ENCODE measurements at regions not wholly inside any gene's neighbourhood (a gene's known extent, or its start where the extent isn't known, plus 50 kb on each side); places are given as distances from the start of the nearest gene placed in this dataset.

DNA sequence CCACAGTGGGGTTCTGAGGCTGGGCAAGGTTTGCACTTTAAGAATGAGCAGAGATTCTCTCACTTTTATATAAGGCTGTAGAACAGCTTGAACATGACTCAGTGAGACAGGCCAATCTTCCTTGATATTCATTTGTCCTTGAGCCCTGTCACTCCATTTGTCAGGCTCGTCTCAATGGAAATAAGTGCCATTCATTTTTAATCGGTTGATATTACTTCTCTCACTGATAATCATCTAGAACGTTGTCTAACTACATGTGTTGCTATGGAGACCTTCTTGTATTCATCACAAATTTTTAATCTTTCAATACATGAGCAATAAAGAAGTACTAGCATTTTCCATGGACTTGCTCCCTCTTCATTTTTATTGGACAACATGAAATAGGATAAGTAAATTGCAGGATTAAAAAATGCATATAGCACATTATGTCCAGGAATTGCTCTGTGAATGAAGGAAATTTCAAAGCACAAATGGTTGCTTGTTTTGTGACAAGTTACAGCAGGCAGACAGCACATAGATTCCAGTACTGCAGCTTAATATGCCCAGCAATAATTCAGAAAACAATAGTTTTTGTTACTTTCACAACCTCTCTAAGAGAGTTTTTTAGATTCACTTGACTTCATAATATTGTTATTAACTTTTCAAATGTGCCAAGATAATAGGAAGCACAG, 1178.4 kb upstream of the ATXN8OS start:
- Histone ChIP-seq H3K9me3 (no peaks in the 10 kb centered on the region), H3K27me3 (no peaks in the 10 kb centered on the region), H3K36me3 (ENCODE audit: low read depth, missing control alignments) (no peaks in the 10 kb centered on the region), H3K4me1 (no peaks in the 10 kb centered on the region), H3K4me3 (no peak overlapping the region), H3K27ac (no peak overlapping the region)
- 41 to 52% methylated on average over 3 of the region's 3 CpGs for WGBS, 2 donors
- no peak for TF ChIP-seq POLR2A (IDR thresholded peaks at IDR 0.05)
- TF ChIP-seq, protein P1, sequence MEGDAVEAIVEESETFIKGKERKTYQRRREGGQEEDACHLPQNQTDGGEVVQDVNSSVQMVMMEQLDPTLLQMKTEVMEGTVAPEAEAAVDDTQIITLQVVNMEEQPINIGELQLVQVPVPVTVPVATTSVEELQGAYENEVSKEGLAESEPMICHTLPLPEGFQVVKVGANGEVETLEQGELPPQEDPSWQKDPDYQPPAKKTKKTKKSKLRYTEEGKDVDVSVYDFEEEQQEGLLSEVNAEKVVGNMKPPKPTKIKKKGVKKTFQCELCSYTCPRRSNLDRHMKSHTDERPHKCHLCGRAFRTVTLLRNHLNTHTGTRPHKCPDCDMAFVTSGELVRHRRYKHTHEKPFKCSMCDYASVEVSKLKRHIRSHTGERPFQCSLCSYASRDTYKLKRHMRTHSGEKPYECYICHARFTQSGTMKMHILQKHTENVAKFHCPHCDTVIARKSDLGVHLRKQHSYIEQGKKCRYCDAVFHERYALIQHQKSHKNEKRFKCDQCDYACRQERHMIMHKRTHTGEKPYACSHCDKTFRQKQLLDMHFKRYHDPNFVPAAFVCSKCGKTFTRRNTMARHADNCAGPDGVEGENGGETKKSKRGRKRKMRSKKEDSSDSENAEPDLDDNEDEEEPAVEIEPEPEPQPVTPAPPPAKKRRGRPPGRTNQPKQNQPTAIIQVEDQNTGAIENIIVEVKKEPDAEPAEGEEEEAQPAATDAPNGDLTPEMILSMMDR (IDR thresholded peaks at IDR 0.05): no peak
- intact Hi-C loops (cut with DNase I; ENCODE audit: low total_unique reads): no loop called here
- no peak for DNase-seq

DNA sequence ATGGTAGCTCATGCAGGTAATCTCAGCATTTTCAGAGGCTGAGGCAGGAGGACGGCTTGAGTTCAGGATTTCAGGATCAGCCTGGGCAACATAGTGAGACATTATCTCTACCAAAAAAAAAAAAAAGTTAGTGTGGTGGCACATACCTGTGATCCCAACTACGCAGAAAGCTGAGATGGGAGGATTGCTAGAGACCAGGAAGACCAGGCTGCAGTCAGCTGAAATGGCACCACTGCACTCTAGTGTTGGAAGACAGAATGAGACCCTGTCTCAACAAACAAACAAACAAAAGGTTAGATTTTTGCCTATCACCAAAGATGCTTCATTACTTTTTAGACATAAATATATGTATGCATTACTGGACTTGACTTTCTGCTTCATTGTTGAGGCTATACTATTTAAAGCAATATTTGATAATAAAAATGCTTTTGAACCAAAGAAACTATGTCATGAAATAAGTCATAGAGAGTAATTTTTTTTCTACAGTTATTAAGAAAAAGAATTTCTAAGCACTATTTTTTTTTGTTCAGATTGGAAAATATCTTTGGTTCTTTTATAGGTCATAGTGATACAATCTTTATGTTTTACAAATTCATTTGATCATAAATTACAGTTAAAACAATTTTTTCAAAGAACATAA, 1180.1 kb upstream of the ATXN8OS start:
- 41 to 46% methylated on average over 2 of the region's 2 CpGs for WGBS, 2 donors
- H3K4me1 ChIP-seq: no peaks in the 10 kb centered on the region
- no peak overlapping the region for H3K4me3 ChIP-seq
- TF ChIP-seq, protein P1 (IDR thresholded peaks at IDR 0.05): peak in 1 of 3 experiments; percentile 50
- no peak for TF ChIP-seq POLR2A (IDR thresholded peaks at IDR 0.05)
- peak; percentile 60 for DNase-seq
- no peak overlapping the region for H3K27ac ChIP-seq
- H3K36me3 ChIP-seq (ENCODE audit: low read depth, missing control alignments): no peaks in the 10 kb centered on the region
- H3K27me3 ChIP-seq: no peaks in the 10 kb centered on the region
- no peaks in the 10 kb centered on the region for H3K9me3 ChIP-seq
- intact Hi-C loops (cut with DNase I; ENCODE audit: low total_unique reads): no loop called here

DNA sequence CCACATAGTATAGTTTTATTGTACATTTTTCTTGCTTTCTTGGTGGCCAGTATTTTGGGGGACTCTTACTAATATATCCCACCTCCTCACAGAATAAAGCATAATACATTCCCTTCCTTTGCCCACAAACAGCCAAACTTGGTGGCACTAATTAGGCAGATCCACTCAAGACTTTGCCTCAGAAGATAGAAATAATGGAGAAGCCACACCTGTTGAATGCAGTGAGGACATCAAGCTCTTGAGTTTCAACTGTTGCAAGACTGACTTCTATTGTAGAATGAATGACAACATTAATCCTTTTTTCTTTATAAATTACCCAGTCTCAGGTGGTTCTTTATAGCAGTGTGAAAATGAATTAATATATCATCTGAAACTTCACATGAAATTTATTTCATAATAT, 1183.6 kb upstream of the ATXN8OS start:
- Histone ChIP-seq H3K36me3 (ENCODE audit: low read depth, missing control alignments) (no peaks in the 10 kb centered on the region), H3K27me3 (no peaks in the 10 kb centered on the region), H3K27ac (no peak overlapping the region), H3K9me3 (no peaks in the 10 kb centered on the region), H3K4me1 (no peaks in the 10 kb centered on the region), H3K4me3 (no peak overlapping the region)
- TF ChIP-seq, protein P1 (IDR thresholded peaks at IDR 0.05): no peak
- TF ChIP-seq POLR2A (IDR thresholded peaks at IDR 0.05): no peak
- no peak for DNase-seq
- intact Hi-C loops (cut with DNase I; ENCODE audit: low total_unique reads): no loop called here

DNA sequence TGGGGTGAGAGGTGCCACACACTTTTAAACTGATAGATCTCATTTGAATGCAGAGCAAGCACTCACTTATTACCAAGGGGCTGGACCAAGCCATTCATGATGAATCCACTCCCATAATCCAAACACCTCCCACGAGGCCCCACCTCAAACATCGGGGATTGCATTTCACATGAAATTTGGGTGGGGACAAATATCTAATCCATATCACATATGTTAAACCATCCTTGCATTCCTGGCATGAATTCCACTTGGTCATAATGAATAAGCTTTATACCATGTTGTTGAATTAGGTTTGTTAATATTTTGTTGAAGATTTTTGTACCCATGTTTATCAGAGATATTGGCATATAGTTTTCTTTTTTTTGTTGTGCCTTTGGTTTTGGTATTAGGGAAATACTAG, 1198.7 kb upstream of the ATXN8OS start:
- DNase-seq: no peak
- no peaks in the 10 kb centered on the region for H3K36me3 ChIP-seq (ENCODE audit: low read depth, missing control alignments)
- intact Hi-C loops (cut with DNase I; ENCODE audit: low total_unique reads): no loop called here
- no peaks in the 10 kb centered on the region for H3K9me3 ChIP-seq
- no peak overlapping the region for H3K4me3 ChIP-seq
- H3K27ac ChIP-seq: no peak overlapping the region
- no peaks in the 10 kb centered on the region for H3K4me1 ChIP-seq
- 68 to 84% methylated on average over 2 of the region's 2 CpGs for WGBS, 2 donors
- no peaks in the 10 kb centered on the region for H3K27me3 ChIP-seq
- TF ChIP-seq POLR2A (IDR thresholded peaks at IDR 0.05): no peak
- TF ChIP-seq, protein P1 (IDR thresholded peaks at IDR 0.05): no peak

DNA sequence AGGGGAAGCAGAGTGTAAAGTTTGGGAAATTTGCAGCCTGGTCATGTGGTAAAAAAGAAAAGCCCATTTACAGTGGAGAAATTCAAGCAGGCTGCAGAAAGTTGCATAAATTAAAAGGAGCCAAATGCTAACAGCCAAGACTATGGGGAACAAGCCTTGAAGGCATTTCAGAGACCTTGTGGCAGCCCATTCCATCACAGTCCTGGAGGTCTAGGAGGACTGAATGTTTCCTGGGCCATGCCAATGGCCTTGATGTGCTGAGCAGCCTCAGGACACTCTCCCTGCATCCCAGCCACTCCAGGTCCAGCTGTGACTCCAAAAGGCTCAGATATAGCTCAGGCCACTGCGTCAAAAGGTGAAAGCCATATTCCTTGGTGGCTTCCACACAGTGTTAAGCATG, 1202.4 kb upstream of the ATXN8OS start:
- Histone ChIP-seq H3K27ac (no peak overlapping the region), H3K4me1 (no peaks in the 10 kb centered on the region), H3K27me3 (no peaks in the 10 kb centered on the region), H3K9me3 (no peaks in the 10 kb centered on the region), H3K36me3 (ENCODE audit: low read depth, missing control alignments) (no peaks in the 10 kb centered on the region), H3K4me3 (no peak overlapping the region)
- WGBS, 2 donors: 92 to 100% methylated on average over 1 of the region's 1 CpG
- intact Hi-C loops (cut with DNase I; ENCODE audit: low total_unique reads): no loop called here
- DNase-seq: no peak
- TF ChIP-seq, protein P1 (IDR thresholded peaks at IDR 0.05): no peak
- no peak for TF ChIP-seq POLR2A (IDR thresholded peaks at IDR 0.05)
